ENCODE measurements at regions not wholly inside any gene's neighbourhood (a gene's known extent, or its start where the extent isn't known, plus 50 kb on each side); places are given as distances from the start of the nearest gene placed in this dataset.
"Not testable (repeated sequence)": the region's sequence is repeated elsewhere in the genome, so short reads cannot be mapped to it uniquely, and the experiment has no call there.

- DNase-seq: no peak
These were observed 318.0 kb upstream of the KCNMB2 start for GRCh38 chr3:178218231-178218630.

- DNase-seq: not testable (repeated sequence)
These were observed 316.6 kb upstream of the KCNMB2 start for GRCh38 chr3:178219661-178220060.

DNA sequence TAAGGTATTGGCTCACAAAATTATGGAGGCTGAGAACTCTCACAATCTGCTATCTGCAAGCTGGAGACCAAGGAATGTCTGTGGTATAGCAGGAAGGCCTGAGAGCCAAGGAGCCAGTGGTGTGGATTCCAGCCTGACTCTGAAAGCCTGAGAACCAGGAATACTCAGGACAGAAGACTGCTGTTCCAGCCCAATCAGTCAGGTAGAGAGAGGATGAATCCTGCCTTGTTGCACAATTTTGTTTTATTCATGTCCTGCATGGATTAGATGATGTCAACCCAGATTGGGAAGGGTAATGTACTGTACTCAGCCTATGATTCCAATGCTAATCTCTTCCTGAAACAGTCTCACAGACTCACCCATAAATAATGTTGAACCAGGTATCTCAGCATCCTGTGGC is 312.4 kb upstream of the KCNMB2 start:
- DNase-seq: no peak

DNA sequence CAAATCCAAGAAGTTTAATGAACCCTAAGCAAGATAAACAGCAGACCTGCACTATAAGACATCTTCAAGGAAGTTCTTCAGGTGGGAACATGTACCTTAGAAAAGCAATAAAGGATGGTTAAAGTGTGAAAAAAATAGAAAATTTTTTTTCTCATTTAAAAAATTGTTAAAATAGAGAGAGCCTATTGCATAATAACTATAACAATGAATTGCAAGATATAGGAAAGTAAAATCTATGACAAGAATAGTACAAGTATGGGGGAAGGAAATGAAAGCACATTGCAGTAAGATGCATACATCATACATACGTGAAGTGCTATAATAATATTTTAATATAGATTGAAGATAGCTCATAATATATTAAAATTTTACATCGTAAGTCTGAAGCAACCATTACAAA is 310.1 kb upstream of the KCNMB2 start:
- no peak for DNase-seq

GRCh38 chr3:178231645-178232044 is 304.6 kb upstream of the KCNMB2 start:
- DNase-seq: no peak

GRCh38 chr3:178233371-178234071 is 302.7 kb upstream of the KCNMB2 start:
- DNase-seq: no peak

DNA sequence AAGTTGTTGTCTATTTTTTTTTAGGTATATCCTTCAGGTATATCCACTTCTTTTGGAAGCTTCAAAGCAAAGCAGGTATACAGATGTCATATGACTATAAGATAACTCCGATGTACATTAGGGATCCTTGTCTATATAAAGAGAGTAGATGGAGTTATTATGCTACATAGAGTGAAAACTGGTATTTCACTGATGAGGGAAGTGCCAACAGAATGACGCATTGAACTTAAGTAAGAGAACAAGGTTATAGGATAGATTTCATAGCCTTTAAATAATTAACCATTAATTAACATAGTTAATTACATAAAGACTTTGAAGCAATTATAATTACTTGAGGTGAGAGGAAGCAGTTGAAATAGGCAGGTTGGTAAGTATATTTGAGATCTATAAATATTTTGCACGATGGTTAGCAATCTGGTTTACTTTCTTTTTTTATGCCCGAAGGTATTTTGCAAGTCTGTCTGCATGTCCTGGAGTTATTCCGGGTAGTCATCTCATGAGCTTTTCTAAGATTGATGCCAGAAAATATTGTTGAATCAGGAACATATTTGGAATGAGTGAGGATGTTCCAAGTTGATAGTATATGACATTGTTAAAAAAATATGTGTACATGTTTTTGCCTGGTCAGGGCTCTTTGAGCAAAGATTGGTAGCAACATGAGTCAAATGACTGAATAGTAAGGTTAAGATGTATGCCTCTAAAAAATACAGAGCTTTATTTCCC is 299.5 kb upstream of the KCNMB2 start:
- DNase-seq: no peak

DNA sequence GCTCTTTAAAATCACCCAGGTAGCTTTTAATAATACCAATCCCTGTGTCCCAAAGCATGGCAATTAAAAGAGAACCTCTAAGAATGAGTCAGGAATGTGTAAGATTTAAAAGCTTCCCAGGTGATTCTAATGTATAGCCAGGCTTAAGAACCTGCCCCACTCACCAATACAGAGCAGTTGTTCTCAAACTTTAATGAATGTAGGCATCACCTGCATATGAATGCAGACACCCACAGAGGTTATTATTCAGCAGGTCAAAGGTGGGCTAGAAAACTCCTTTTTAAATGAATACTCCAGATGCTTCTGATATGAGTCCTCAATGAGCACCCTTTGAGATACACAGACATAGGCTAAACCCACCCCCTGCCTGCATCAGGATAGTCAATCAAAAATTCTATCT is 298.1 kb upstream of the KCNMB2 start:
- DNase-seq: no peak

GRCh38 chr3:178244733-178245709 is 291.2 kb upstream of the KCNMB2 start:
- no peak for DNase-seq

- DNase-seq: no peak
These were observed 290.2 kb upstream of the KCNMB2 start for GRCh38 chr3:178246004-178246403.

DNA sequence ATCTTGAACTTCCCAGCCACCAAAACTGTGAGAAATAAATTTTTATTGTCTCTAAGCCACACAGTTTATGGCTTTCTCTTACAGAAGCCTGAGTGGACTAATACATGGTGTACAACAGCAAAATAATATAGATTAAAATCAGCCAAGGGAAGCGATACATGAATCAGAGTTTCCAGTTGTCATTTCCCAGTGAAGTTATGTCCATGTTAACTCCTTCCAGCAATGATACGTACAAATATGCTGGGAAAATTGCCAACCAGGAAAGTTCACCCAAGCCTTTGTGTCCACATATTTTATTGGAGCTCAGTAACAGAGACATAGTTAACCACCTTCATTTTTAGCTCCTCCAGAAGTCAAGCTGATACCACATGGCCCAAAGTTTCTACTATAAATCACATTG is 280.9 kb upstream of the KCNMB2 start:
- DNase-seq: no peak

GRCh38 chr3:178257491-178257890 is 278.7 kb upstream of the KCNMB2 start:
- DNase-seq: no peak

DNA sequence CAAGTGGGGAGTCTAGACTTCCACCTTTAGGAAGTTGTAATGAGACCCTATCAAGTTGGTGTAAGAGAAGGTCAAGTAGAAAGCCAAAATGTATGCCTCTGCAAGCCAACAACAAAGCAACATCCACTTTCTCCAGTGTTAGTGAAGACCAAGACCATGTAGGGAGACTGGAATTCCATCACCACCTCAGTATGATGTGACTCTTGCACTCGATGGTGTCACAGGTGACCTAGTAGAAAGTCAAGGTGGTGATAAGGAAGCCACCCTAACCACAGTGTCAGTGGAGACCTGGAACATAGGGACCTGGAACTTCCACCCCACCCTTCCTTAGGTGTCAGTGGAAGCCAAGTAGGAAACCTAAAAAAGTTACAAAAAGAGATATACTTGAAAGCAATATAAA is 278.1 kb upstream of the KCNMB2 start:
- DNase-seq: no peak

- DNase-seq: no peak
These were observed 276.5 kb upstream of the KCNMB2 start for GRCh38 chr3:178259703-178260102.

GRCh38 chr3:178260887-178261565 is 275.2 kb upstream of the KCNMB2 start:
- no peak for DNase-seq

GRCh38 chr3:178263236-178263916 is 272.9 kb upstream of the KCNMB2 start:
- no peak for DNase-seq

DNA sequence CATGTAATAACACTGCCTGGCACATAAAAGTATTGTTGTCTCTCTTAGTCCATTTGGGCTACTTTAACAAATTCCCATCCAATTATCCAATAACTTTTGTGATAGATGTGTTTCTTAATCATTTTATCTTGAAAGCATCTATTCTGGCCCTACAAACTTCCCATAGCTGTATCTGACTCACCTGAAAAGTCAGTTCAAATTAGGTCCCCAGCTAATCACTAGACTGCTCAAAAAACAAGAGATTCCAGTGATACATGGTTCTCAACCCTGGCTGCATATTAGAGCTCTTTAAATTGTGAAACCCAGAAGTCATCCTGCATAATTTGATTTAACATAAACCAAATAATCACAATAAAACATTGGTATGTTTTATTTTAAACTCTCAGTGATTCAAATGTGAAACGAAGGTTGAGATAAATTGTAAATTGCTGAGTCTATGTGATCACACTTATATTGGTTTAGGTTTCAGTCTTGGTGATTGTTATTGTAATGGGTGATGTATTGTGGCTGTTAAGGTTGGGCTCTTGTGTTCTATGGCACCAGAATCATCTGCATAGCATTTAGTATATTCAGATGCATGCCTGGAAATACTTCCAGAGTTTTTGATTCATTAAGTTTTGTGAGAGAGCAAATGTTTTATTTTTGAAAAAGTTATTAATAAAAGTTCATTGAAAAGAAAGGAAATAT is 268.9 kb upstream of the KCNMB2 start:
- DNase-seq: no peak

DNA sequence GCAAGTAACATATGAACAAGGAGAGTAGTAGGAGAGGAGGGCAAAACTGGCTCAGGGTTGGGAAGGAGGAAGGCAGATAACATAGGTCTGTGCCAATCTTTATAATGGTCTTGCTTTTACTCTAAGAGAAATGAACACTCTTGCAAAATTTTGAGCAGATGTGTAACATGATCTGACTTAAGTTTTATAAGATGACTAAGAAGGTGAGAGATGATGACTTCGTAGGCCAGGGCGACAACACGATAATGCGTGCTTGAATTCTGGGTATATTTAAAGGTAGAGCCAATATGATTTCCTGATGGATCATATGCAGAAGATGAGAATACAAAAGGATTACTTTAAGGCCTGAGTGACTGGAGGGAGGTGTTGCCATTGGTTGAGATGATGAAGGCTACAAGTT is 265.4 kb upstream of the KCNMB2 start:
- no peak for DNase-seq

DNA sequence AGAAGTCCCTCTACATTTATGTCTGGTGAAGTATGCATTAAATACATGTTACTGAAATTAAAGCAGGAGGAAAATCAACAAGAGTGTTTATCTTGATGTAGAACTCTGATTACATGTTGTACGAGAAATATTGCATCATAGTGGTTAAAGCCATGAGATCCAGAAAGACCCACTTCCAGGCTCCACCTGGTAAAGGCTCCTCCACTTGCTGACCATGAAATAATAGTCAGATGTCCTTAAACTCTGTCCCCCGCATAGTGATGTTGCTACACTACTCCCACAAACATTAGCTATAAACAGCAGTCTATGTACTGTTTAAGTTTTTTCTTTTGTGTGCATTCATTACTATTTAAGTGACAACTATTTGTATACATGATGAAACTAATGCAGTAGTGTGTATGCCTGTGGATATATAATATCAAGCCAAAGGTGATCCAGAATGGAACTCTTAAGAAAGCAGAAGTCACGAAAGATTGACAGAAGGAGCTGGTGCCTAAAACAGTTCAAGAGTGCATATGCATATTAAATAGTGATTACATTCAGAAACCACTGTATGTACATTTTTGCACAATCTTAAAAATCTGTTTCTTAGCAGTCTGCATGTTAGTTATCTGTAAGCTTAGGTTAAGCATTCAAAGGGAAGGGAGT is 264.4 kb upstream of the KCNMB2 start:
- no peak for DNase-seq

DNA sequence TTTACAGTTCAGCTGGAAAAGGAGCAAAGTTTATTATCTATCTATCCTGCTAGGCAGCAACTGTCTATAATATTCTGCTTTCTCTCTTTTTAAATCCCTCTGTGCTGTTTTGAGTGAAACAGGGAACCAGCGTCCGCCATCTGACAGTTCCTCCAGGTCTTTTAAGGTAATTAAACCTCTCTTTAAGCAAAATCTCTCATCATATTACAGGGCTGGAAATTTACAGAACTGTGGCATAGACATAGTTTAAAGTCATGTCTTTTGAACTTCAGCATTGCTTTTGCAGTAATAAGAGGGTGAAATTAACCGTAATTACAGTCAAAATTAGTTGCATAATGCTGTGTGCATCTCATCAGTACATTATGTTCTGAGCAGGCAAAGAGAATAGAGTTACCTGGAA is 263.4 kb upstream of the KCNMB2 start:
- DNase-seq: no peak

DNA sequence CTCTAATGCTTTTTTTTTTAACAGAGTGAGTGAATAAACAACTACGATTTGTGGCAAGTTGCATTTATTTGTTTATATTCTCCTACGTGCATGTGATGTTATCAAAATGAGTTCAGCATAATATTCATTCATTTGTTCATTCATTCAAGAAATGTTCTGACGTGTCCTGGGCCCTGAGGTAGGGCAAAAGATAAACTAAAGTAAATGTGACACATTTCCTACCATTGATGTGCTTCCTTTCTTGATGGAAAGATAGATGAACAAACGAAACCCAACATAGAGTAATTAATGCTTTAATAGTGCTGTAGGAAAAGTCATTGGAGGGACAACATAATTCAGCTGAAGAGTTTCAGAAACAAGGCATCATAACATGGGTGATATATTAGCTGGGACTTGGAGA is 261.5 kb upstream of the KCNMB2 start:
- DNase-seq: no peak
